Stomach (tissue), 4 donors: ENCODE measurements at regions not wholly inside any gene's neighbourhood (a gene's known extent, or its start where the extent isn't known, plus 50 kb on each side); places are given as distances from the start of the nearest gene placed in this dataset.

Experiments
- CTCF ChIP-seq, 7 experiments: fragments of 450-650 bp in 4 of 7; fragments of 200-600 bp in 3 of 7; sonication (generic) in 3 of 7; IDR thresholded peaks; one replicate each; pipeline ENCODE4 v1.5.1; 2016 to 2019; ENCODE audit warnings: antibody characterized with exemption in 7 of 7, control low read depth in 2 of 7, mild to moderate bottlenecking in 1 of 7
- EP300 ChIP-seq: sonication (generic); formaldehyde crosslinking; IDR thresholded peaks from one replicate; pipeline ENCODE4 v1.6.1; 2017; ENCODE audit warnings: antibody characterized with exemption
- POLR2A ChIP-seq, 4 donors: fragments of 450-650 bp; IDR thresholded peaks; one replicate each; pipeline ENCODE4 v1.6.1; 2016; ENCODE audit warnings: antibody characterized with exemption in 4 of 4, control low read depth in 2 of 4, mild to moderate bottlenecking in 1 of 4, moderate library complexity in 1 of 4
- POLR2AphosphoS5 ChIP-seq, 3 donors: sonication (generic); formaldehyde crosslinking; IDR thresholded peaks; one replicate each; pipeline ENCODE4 v1.6.1; 2016; ENCODE audit warnings: antibody characterized with exemption in 3 of 3

DNA sequence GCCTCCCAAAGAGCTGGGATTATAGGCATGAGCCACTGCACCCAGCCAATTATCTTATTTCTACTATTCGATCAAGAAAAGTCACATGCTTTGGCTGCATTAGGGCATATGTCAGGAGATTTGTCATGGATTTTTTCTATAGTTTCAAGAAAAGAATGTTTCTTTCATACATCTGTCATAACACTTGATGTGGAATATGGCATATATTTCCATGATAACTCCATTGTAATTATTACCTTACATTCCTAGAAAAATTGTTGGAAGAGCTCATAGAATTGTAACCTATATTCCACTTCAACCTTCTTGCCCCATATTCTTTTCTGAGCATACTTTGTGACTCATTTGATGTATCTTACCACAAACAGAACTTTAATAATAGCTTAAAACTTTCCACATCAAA is 740.9 kb upstream of the FLRT2 start:
- TF ChIP-seq CTCF (IDR thresholded peaks at IDR 0.05) = no peak
- no peak for TF ChIP-seq POLR2A (IDR thresholded peaks at IDR 0.05)
- no peak for TF ChIP-seq POLR2AphosphoS5 (IDR thresholded peaks at IDR 0.05)
- no peak for TF ChIP-seq EP300
